SK-N-SH (cell line): ENCODE measurements at regions not wholly inside any gene's neighbourhood (a gene's known extent, or its start where the extent isn't known, plus 50 kb on each side); places are given as distances from the start of the nearest gene placed in this dataset.

ENCODE experiments used
- CTCF ChIA-PET: fragments of 300-600, 350-600 bp; formaldehyde crosslinking; extraction: SDS; loops from one replicate; lab custom pipeline; 2021; lab: Yijun Ruan, JAX
- POLR2A ChIA-PET: fragments of 350-600 bp; sonication (Branson Sonifier 250); formaldehyde crosslinking; extraction: SDS; loops from one replicate; lab custom pipeline; 2020; ENCODE audit warnings: antibody characterized with exemption, inconsistent platforms; lab: Yijun Ruan, JAX
- DNase-seq: peaks from one replicate; pipeline ENCODE4 v3.0.0; 2012
- H2AFZ ChIP-seq: fragments of 200-600 bp; sonication (generic); 2 replicates; pipeline ENCODE4 v1.8.1; 2016; ENCODE audit warnings: antibody characterized with exemption, mild to moderate bottlenecking, low read depth
- H3F3A ChIP-seq: fragments of 200-600 bp; sonication (generic); replicated peaks from 2 replicates; pipeline ENCODE3; 2016; ENCODE audit warnings: antibody characterized with exemption, mild to moderate bottlenecking; ENCODE audit not compliant: insufficient read depth
- H3K27ac ChIP-seq, 2 experiments: fragments of 200-500 bp in 1 of 2; fragments of 200-600 bp in 1 of 2; sonication (Bioruptor generic) in 1 of 2; sonication (generic), shearing (Covaris generic) in 1 of 2; 2 replicates each; pipeline versions ENCODE4 v1.5.1 to v1.6.1; 2014 to 2016; ENCODE audit warnings: low read depth in 2 of 2, inconsistent platforms in 1 of 2, low read length in 1 of 2, mild to moderate bottlenecking in 1 of 2, mixed read lengths in 1 of 2
- H3K27me3 ChIP-seq: fragments of 200-600 bp; sonication (generic), shearing (Covaris generic); 2 replicates; pipeline ENCODE4 v1.6.1; 2016; ENCODE audit warnings: mixed run types; ENCODE audit not compliant: insufficient read depth
- H3K36me3 ChIP-seq, 2 experiments: fragments of 200-500 bp in 1 of 2; fragments of 200-600 bp in 1 of 2; sonication (Bioruptor generic) in 1 of 2; sonication (generic) in 1 of 2; replicated peaks in 1 of 2; 2 replicates each; pipeline versions ENCODE3 to v1.5.1; 2014 to 2016; ENCODE audit warnings: low read length in 1 of 2, mild to moderate bottlenecking in 1 of 2; ENCODE audit not compliant: insufficient read depth in 2 of 2, control insufficient read depth in 1 of 2
- H3K4me1 ChIP-seq, 2 experiments: fragments of 200-500 bp in 1 of 2; fragments of 200-600 bp in 1 of 2; sonication (Bioruptor generic) in 1 of 2; sonication (generic), shearing (Covaris generic) in 1 of 2; 2 replicates each; pipeline versions ENCODE4 v1.5.1 to v1.6.1; 2014 to 2016; ENCODE audit warnings: low read depth in 1 of 2, low read length in 1 of 2, mixed run types in 1 of 2; ENCODE audit not compliant: insufficient read depth in 2 of 2, control insufficient read depth in 1 of 2
- H3K4me2 ChIP-seq: fragments of 200-600 bp; sonication (generic), shearing (Covaris generic); 2 replicates; pipeline ENCODE4 v1.6.1; 2017; ENCODE audit warnings: mixed run types
- H3K4me3 ChIP-seq, 2 experiments: fragments of 200-500 bp in 1 of 2; fragments of 200-600 bp in 1 of 2; sonication (Bioruptor generic) in 1 of 2; sonication (generic), shearing (Covaris generic) in 1 of 2; 2 replicates each; pipeline versions ENCODE4 v1.5.1 to v1.8.1; 2014 to 2016; ENCODE audit warnings: low read depth in 2 of 2, inconsistent platforms in 1 of 2, low read length in 1 of 2, mild to moderate bottlenecking in 1 of 2, mixed read lengths in 1 of 2, moderate library complexity in 1 of 2
- H3K79me2 ChIP-seq: fragments of 200-600 bp; sonication (generic); 2 replicates; pipeline ENCODE4 v1.8.1; 2017; ENCODE audit warnings: mild to moderate bottlenecking; ENCODE audit not compliant: insufficient read depth
- H3K9ac ChIP-seq: fragments of 200-600 bp; sonication (generic); 2 replicates; pipeline ENCODE4 v1.6.1; 2017; ENCODE audit warnings: mixed run types
- H3K9me2 ChIP-seq: fragments of 200-600 bp; sonication (generic); 2 replicates; pipeline ENCODE4 v1.6.1; 2017; ENCODE audit warnings: mixed run types
- H3K9me3 ChIP-seq: fragments of 200-600 bp; sonication (generic); 2 replicates; pipeline ENCODE4 v1.6.1; 2017; ENCODE audit warnings: mixed run types, mild to moderate bottlenecking, moderate library complexity
- H4K20me1 ChIP-seq: fragments of 200-600 bp; sonication (generic); 2 replicates; pipeline ENCODE4 v1.6.1; 2017; ENCODE audit warnings: mild to moderate bottlenecking, mixed run types; ENCODE audit not compliant: insufficient read depth
- CHD2 ChIP-seq: fragments of 150-350 bp; IDR thresholded peaks from 2 replicates; pipeline ENCODE4 v1.6.1; 2018; ENCODE audit warnings: low read length; ENCODE audit not compliant: partially characterized antibody
- ELF1 ChIP-seq: IDR thresholded peaks from 2 replicates; pipeline ENCODE4 v1.4.0; 2012
- EP300 ChIP-seq, 2 experiments: IDR thresholded peaks; 2 replicates each; pipeline versions ENCODE4 v1.4.0 to v1.6.1; 2012; ENCODE audit warnings: borderline replicate concordance in 1 of 2, low read depth in 1 of 2, low read length in 1 of 2
- GABPA ChIP-seq: IDR thresholded peaks from 2 replicates; pipeline ENCODE4 v1.4.0; 2012; ENCODE audit warnings: low read depth, mild to moderate bottlenecking
- GATA2 ChIP-seq: sonication (generic); formaldehyde crosslinking; IDR thresholded peaks from 2 replicates; pipeline ENCODE4 v1.5.0; 2020; ENCODE audit warnings: mild to moderate bottlenecking, missing genetic modification reagents
- JUND ChIP-seq: IDR thresholded peaks from 2 replicates; pipeline ENCODE4 v1.4.0; 2012
- NFIC ChIP-seq: IDR thresholded peaks from 2 replicates; pipeline ENCODE4 v1.4.0; 2012; ENCODE audit warnings: borderline replicate concordance
- RAD21 ChIP-seq: IDR thresholded peaks from 2 replicates; pipeline ENCODE4 v1.6.1; 2012; ENCODE audit warnings: mild to moderate bottlenecking, low read length
- RCOR1 ChIP-seq: fragments of 150-350 bp; IDR thresholded peaks from 2 replicates; pipeline ENCODE4 v1.6.1; 2017; ENCODE audit warnings: antibody characterized with exemption, low read length
- RFX5 ChIP-seq: IDR thresholded peaks from 2 replicates; pipeline ENCODE4 v1.6.1; 2012; ENCODE audit warnings: mild to moderate bottlenecking, improper control_type of control experiment, low read length
- SIN3A ChIP-seq: IDR thresholded peaks from 2 replicates; pipeline ENCODE4 v1.6.1; 2012; ENCODE audit warnings: low read depth, mild to moderate bottlenecking, low read length, moderate library complexity, borderline replicate concordance
- SMC3 ChIP-seq: IDR thresholded peaks from 2 replicates; pipeline ENCODE4 v1.6.1; 2012; ENCODE audit warnings: low read depth, low read length, improper control_type of control experiment
- TAF1 ChIP-seq: IDR thresholded peaks from 2 replicates; pipeline ENCODE4 v1.6.1; 2012; ENCODE audit warnings: low read depth, mild to moderate bottlenecking, low read length, moderate library complexity, borderline replicate concordance
- TEAD4 ChIP-seq: IDR thresholded peaks from 2 replicates; pipeline ENCODE4 v1.4.0; 2012; ENCODE audit warnings: mild to moderate bottlenecking, borderline replicate concordance; ENCODE audit not compliant: insufficient read depth
- YY1 ChIP-seq: IDR thresholded peaks from 2 replicates; pipeline ENCODE4 v1.4.0; 2012; ENCODE audit warnings: low read depth, mild to moderate bottlenecking
- WGBS: methylation state at CpG from one replicate; pipeline ENCODE4 v1.1.6; 2017; ENCODE audit warnings: low lambda C conversion rate; 5-methylcytosine and 5-hydroxymethylcytosine counted together
- TF ChIP-seq, protein P1 (sequence below): IDR thresholded peaks from 2 replicates; pipeline ENCODE4 v1.4.0; 2012; ENCODE audit warnings: low read depth, borderline replicate concordance
- TF ChIP-seq, protein P2 (sequence below): fragments of 150-350 bp; IDR thresholded peaks from 2 replicates; pipeline ENCODE4 v1.6.1; 2017; ENCODE audit warnings: antibody characterized with exemption, low read length, low read depth, borderline replicate concordance
- TF ChIP-seq, protein P3 (sequence below): fragments of 150-350 bp; IDR thresholded peaks from 2 replicates; pipeline ENCODE4 v1.6.1; 2016; ENCODE audit warnings: mild to moderate bottlenecking, low read depth, low read length
- TF ChIP-seq, protein P4 (sequence below): IDR thresholded peaks from 2 replicates; pipeline ENCODE4 v1.6.1; 2012; ENCODE audit warnings: mild to moderate bottlenecking, low read depth, low read length, moderate library complexity
- TF ChIP-seq, protein P5 (sequence below): fragments of 200-600 bp; sonication (generic); IDR thresholded peaks from 2 replicates; pipeline ENCODE4 v1.6.1; 2017; ENCODE audit warnings: antibody characterized with exemption, mild to moderate bottlenecking, moderate library complexity

DNA sequence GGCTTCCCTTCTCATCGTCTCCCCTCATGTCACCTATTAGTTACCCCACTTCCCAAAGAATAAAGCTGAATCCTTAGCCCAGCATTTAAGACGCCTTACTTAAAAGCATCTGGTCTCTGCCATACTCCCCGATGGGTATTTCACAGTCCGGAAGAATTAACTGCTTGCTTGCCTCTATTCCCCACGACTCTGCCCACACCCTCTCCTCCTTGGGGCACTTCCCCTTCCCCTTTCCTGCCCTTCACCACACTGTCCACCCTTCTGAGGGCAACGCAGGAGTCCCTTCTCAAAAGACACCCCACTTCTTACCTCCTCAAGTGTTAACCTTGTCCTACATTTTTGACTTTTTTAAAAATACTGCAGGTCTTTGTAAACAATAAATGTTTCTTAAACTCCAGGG is 60.1 kb upstream of the RMP24 start:
- no peak overlapping the region for H2AFZ ChIP-seq
- no peak overlapping the region for H3K4me2 ChIP-seq
- no peaks in the 10 kb centered on the region; the same call in 1 of the 2 replicates for H3K27me3 ChIP-seq
- ChIA-PET CTCF (no interaction called here), POLR2A (no interaction called here)
- no peak overlapping the region for H3K9ac ChIP-seq
- H3K9me3 ChIP-seq = no peaks in the 10 kb centered on the region
- no peaks in the 10 kb centered on the region for H3K36me3 ChIP-seq
- no peak for TF ChIP-seq CHD2
- TF ChIP-seq JUND = no peak
- TF ChIP-seq, protein P1, sequence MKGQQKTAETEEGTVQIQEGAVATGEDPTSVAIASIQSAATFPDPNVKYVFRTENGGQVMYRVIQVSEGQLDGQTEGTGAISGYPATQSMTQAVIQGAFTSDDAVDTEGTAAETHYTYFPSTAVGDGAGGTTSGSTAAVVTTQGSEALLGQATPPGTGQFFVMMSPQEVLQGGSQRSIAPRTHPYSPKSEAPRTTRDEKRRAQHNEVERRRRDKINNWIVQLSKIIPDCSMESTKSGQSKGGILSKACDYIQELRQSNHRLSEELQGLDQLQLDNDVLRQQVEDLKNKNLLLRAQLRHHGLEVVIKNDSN = no peak
- no peak for TF ChIP-seq EP300 (IDR thresholded peaks at IDR 0.05; ENCODE audit: borderline replicate concordance in 1 of 2, low read depth in 1 of 2, low read length in 1 of 2)
- TF ChIP-seq RFX5 = no peak
- TF ChIP-seq GABPA = no peak
- TF ChIP-seq GATA2 (CRISPR knock-in tag) = no peak
- H3K4me3 ChIP-seq = no peak overlapping the region
- WGBS = 48% methylated on average over 6 of the region's 6 CpGs
- H4K20me1 ChIP-seq = no peaks in the 10 kb centered on the region
- H3K79me2 ChIP-seq = no peaks in the 10 kb centered on the region
- no peaks in the 10 kb centered on the region for H3F3A ChIP-seq
- H3K27ac ChIP-seq = no peak overlapping the region
- peaks cover 0 to 2% of the 10 kb centered on the region in 2 experiments; a peak in 1 of 4 replicates for H3K4me1 ChIP-seq
- no peak for DNase-seq
- H3K9me2 ChIP-seq = no peaks in the 10 kb centered on the region

DNA sequence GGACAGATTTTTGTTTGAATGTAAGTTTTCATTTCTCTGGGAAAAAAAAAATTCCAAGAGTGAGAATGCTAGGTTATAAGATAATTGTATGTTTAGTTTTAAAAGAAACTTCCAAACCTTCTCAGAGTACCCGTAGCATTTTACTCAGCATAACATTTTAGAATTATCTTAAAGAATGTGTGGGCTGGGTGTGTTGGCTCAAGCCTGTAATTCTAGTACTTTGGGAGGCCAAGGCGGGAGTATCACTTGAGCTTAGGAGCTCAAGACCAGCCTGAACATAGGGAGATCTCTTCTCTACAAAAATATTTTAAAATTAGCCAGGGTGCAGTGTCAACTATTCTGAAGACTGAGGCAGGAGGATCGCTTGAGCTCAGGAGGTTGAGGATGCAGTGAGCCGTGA is 57.4 kb upstream of the RMP24 start:
- no peaks in the 10 kb centered on the region for H3F3A ChIP-seq
- H4K20me1 ChIP-seq = no peaks in the 10 kb centered on the region
- H3K36me3 ChIP-seq = no peaks in the 10 kb centered on the region
- TF ChIP-seq SIN3A (no peak), RAD21 (no peak), SMC3 (no peak), YY1 (no peak), JUND (no peak), ELF1 (no peak), RCOR1 (no peak), TAF1 (no peak), NFIC (no peak), TEAD4 (no peak)
- TF ChIP-seq, protein P2, sequence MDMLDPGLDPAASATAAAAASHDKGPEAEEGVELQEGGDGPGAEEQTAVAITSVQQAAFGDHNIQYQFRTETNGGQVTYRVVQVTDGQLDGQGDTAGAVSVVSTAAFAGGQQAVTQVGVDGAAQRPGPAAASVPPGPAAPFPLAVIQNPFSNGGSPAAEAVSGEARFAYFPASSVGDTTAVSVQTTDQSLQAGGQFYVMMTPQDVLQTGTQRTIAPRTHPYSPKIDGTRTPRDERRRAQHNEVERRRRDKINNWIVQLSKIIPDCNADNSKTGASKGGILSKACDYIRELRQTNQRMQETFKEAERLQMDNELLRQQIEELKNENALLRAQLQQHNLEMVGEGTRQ = no peak
- TF ChIP-seq, protein P3, sequence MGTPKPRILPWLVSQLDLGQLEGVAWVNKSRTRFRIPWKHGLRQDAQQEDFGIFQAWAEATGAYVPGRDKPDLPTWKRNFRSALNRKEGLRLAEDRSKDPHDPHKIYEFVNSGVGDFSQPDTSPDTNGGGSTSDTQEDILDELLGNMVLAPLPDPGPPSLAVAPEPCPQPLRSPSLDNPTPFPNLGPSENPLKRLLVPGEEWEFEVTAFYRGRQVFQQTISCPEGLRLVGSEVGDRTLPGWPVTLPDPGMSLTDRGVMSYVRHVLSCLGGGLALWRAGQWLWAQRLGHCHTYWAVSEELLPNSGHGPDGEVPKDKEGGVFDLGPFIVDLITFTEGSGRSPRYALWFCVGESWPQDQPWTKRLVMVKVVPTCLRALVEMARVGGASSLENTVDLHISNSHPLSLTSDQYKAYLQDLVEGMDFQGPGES = no peak
- TF ChIP-seq, protein P4, sequence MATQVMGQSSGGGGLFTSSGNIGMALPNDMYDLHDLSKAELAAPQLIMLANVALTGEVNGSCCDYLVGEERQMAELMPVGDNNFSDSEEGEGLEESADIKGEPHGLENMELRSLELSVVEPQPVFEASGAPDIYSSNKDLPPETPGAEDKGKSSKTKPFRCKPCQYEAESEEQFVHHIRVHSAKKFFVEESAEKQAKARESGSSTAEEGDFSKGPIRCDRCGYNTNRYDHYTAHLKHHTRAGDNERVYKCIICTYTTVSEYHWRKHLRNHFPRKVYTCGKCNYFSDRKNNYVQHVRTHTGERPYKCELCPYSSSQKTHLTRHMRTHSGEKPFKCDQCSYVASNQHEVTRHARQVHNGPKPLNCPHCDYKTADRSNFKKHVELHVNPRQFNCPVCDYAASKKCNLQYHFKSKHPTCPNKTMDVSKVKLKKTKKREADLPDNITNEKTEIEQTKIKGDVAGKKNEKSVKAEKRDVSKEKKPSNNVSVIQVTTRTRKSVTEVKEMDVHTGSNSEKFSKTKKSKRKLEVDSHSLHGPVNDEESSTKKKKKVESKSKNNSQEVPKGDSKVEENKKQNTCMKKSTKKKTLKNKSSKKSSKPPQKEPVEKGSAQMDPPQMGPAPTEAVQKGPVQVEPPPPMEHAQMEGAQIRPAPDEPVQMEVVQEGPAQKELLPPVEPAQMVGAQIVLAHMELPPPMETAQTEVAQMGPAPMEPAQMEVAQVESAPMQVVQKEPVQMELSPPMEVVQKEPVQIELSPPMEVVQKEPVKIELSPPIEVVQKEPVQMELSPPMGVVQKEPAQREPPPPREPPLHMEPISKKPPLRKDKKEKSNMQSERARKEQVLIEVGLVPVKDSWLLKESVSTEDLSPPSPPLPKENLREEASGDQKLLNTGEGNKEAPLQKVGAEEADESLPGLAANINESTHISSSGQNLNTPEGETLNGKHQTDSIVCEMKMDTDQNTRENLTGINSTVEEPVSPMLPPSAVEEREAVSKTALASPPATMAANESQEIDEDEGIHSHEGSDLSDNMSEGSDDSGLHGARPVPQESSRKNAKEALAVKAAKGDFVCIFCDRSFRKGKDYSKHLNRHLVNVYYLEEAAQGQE = no peak
- TF ChIP-seq, protein P5, sequence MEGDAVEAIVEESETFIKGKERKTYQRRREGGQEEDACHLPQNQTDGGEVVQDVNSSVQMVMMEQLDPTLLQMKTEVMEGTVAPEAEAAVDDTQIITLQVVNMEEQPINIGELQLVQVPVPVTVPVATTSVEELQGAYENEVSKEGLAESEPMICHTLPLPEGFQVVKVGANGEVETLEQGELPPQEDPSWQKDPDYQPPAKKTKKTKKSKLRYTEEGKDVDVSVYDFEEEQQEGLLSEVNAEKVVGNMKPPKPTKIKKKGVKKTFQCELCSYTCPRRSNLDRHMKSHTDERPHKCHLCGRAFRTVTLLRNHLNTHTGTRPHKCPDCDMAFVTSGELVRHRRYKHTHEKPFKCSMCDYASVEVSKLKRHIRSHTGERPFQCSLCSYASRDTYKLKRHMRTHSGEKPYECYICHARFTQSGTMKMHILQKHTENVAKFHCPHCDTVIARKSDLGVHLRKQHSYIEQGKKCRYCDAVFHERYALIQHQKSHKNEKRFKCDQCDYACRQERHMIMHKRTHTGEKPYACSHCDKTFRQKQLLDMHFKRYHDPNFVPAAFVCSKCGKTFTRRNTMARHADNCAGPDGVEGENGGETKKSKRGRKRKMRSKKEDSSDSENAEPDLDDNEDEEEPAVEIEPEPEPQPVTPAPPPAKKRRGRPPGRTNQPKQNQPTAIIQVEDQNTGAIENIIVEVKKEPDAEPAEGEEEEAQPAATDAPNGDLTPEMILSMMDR = no peak
- TF ChIP-seq, all 33 proteins: peak for 0
- Histone ChIP-seq H3K4me1 (peaks cover 0 to 2% of the 10 kb centered on the region in 2 experiments; a peak in 1 of 4 replicates), H3K9me3 (no peaks in the 10 kb centered on the region), H3K79me2 (no peaks in the 10 kb centered on the region), H3K4me3 (no peak overlapping the region), H3K9ac (no peak overlapping the region), H3K27me3 (no peaks in the 10 kb centered on the region; the same call in 1 of the 2 replicates), H3K27ac (no peak overlapping the region), H2AFZ (no peak overlapping the region), H3K4me2 (no peak overlapping the region), H3K9me2 (no peaks in the 10 kb centered on the region)
- CTCF ChIA-PET = interaction anchor here (1.8 kb wide), 1 partner anchor 35 kb away, joined by 10 read pairs; no protein-coding TSS in a partner anchor
- no peak for DNase-seq
- 67% methylated on average over 4 of the region's 4 CpGs for whole genome bisulfite sequencing
- POLR2A ChIA-PET = no interaction called here
